ENCODE measurements at regions not wholly inside any gene's neighbourhood (a gene's known extent, or its start where the extent isn't known, plus 50 kb on each side); places are given as distances from the start of the nearest gene placed in this dataset.

DNA sequence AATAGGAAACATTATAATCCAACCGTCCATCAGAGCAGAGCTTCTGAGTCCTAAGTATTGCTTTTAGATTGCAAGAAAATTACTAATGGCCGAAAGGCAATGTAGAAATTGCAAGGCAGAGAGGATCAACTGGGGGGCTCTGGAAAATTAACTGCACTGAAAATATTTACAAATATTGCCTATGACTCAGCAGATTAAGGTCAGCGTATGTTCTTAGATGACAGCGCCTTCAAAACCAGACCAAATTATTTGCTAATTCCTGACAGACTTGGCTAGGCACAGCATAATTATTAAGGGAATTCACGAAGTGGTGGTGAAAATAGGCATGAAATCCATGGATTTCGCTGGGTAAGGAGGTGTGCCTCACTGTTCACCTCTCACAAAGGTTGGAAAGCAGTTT, 947.7 kb downstream of the TUSC7 start:
- Mint-ChIP-seq H3K27ac (no peak overlapping the region), H3K36me3 (no peaks in the 10 kb centered on the region), H3K9me3 (peaks cover 18% of the 10 kb centered on the region), H3K4me3 (no peak overlapping the region), H3K4me1 (no peaks in the 10 kb centered on the region)
- DNase-seq (ENCODE audit: low spot score in 2 of 2) (no peak), ATAC-seq (no peak)

DNA sequence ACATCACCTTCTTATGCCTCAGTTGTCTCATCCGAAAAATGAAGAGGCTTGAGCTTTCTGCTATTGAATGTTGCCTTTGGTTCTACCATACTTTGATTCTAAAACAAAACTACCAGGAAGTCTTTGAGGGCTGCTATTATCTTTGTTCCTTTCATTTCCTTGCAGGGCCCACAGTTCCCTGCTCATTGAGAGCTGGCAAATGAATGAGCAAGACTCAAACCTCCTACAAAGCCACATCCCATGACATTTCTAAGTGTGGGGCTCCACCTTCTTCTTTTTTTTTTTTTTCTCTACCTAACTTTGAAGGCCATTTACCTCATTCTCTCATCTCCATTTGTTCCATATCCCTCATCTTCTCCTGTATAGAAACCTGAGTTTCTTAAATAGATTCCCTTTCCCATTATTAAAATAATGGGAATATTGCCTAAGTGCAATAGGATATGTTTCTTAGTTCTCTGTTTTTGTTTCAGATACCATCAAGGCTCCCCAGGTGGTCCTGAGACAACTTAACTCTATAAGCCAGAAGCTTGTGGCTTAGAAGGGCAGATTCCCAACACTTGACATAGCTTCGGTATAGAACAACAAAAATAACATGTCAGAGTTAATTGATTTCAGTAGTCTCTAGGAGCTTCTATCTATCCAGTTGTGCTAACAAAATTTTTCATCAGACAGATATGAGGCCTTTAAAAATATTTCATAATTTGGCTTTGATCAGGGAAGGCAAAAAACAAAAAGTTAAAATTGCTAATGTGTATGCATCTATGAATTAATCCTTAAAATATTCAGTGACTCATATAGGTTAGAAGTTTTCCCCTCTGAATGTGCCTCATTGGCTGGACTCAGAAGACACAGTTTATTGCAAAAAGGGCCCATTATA, 951.6 kb downstream of the TUSC7 start:
- H3K36me3 Mint-ChIP-seq: no peaks in the 10 kb centered on the region
- peaks cover 17% of the 10 kb centered on the region for H3K9me3 Mint-ChIP-seq
- H3K4me3 Mint-ChIP-seq: no peak overlapping the region
- ATAC-seq (no peak), DNase-seq (ENCODE audit: low spot score in 2 of 2) (no peak)
- no peaks in the 10 kb centered on the region for H3K4me1 Mint-ChIP-seq
- no peak overlapping the region for H3K27ac Mint-ChIP-seq

DNA sequence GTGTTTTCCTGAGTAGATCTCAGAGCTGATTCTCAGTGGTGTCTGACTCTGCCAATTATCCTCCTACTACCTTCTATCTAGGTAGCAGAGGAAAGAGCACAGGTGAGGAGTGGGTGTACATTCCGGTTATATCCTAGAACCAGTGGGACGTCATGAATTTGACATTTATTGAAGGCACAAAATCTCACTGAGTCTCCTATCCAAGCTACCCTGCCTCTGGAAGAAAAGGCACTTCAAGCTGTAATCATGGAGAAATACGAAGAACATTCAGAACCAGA, 952.2 kb downstream of the TUSC7 start:
- no peaks in the 10 kb centered on the region for H3K36me3 Mint-ChIP-seq
- DNase-seq (ENCODE audit: low spot score in 2 of 2): no peak
- H3K9me3 Mint-ChIP-seq: peaks cover 17% of the 10 kb centered on the region
- no peak overlapping the region for H3K27ac Mint-ChIP-seq
- no peak overlapping the region for H3K4me3 Mint-ChIP-seq
- no peaks in the 10 kb centered on the region for H3K4me1 Mint-ChIP-seq
- no peak for ATAC-seq

DNA sequence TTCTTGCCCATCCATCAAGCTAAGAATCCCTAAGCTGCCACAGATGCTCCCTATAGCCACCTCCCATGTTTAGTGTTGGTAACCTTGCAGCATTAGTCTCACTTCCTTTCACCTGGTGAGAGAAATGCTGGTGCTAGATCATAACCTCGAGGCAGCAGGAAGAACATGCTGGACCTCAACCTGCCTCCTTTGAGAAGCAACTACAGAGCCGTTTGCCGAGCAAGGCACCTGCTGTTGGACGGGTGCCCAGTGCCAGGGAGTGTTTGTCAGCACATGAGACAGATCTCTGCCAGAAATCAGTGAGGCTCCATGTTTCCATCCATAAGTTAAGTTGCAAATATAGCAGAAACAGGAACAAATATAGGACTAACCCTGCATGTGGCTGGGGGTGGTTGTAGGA, 955.7 kb downstream of the TUSC7 start:
- Mint-ChIP-seq H3K36me3 (no peaks in the 10 kb centered on the region), H3K4me3 (no peak overlapping the region), H3K4me1 (no peaks in the 10 kb centered on the region), H3K9me3 (peaks cover 23% of the 10 kb centered on the region), H3K27ac (no peak overlapping the region)
- DNase-seq (ENCODE audit: low spot score in 2 of 2) (no peak), ATAC-seq (no peak)

DNA sequence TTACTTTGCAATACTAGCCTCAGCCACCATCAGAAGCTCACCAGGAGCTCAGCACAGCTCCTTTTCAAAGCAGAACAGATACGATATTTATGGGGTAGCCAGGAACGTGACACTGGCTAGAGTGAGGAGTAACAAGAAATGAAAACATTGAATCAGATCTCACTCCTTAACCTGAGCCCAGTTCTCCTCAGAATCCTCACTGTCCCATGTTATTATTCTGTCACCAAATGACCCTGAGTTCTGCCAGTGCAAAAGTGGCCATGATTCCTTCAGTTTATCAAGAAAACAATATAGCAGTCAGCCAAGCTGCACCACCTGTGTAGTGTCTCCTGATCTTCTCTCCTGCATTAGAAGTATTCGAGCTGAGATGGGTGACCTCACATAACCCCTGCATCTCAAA, 956.7 kb downstream of the TUSC7 start:
- Mint-ChIP-seq H3K27ac (no peak overlapping the region), H3K9me3 (peaks cover 25% of the 10 kb centered on the region), H3K4me3 (no peak overlapping the region), H3K4me1 (no peaks in the 10 kb centered on the region), H3K36me3 (no peaks in the 10 kb centered on the region)
- ATAC-seq: no peak
- DNase-seq (ENCODE audit: low spot score in 2 of 2): no peak

DNA sequence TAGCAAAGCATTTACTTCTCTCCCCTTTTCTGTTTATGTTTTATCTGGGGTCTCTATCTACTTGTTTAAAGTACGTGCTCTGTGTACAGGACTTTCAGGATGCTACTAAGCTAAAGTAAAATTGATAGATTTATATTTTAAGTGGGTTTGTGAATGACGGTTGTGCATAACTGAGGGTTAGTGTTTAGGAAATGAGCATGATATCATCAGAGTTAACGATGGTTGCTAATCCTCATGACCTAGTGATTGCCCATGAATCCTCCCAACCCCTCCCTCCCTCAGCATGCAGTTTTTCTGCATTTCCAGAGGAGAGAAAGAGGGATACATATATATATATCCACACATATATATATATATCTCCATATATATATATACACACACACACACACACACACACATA, 957.2 kb downstream of the TUSC7 start:
- Mint-ChIP-seq H3K27ac (no peak overlapping the region), H3K4me1 (no peaks in the 10 kb centered on the region), H3K36me3 (no peaks in the 10 kb centered on the region), H3K9me3 (peaks cover 27% of the 10 kb centered on the region), H3K4me3 (no peak overlapping the region)
- no peak for ATAC-seq
- DNase-seq (ENCODE audit: low spot score in 2 of 2): no peak

DNA sequence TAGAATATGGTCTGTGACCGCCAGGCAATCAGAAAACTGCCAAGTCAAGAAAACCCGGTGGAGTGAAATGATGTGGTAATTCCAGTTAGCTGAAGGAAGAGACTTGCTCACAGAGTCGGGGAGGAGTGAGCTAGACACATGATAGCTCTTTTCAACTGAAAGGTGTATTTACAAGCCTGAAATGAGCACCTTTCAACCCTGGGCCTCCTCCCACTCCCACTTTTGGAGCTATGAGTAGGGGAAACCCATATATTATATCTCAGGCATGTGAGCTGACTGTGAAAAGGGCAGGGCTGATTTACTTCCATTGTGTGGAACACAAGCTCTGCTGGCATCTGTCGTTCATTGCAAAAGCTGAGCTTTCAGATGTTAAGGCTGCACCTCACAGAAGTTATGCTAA, 960.2 kb downstream of the TUSC7 start:
- ATAC-seq (no peak), DNase-seq (ENCODE audit: low spot score in 2 of 2) (no peak)
- Mint-ChIP-seq H3K27ac (no peak overlapping the region), H3K36me3 (no peaks in the 10 kb centered on the region), H3K4me1 (no peaks in the 10 kb centered on the region), H3K9me3 (peaks cover 19% of the 10 kb centered on the region), H3K4me3 (no peak overlapping the region)

DNA sequence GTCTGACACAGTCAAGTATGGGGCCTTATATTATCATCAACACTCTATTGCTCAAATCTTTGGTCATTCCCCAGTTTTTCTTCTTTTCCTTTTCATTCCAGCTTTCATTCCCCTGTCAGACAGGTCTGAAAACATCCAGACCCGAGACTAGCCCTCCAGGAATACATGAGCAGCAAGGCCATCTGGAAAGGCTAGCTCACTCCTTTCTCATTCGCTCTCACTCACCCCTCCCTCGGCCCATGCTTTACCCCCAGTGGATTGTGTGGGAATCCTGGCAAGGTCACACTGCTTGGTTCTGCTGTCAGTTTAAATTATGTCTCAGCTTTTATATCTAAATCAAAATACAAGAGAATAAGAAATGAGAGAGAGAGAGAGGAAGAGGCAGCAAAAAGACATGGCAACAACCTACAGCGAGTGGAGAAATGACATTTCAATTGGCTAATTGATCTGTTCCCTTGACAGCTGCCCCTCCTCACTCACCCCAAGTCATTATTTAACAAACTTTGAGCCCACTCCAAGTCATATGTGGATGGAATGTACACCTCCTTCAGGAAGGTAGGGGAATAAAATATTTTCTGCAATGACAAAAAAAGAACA, 962.2 kb downstream of the TUSC7 start:
- no peak overlapping the region for H3K27ac Mint-ChIP-seq
- no peaks in the 10 kb centered on the region for H3K36me3 Mint-ChIP-seq
- no peak for DNase-seq (ENCODE audit: low spot score in 2 of 2)
- no peaks in the 10 kb centered on the region for H3K4me1 Mint-ChIP-seq
- no peak for ATAC-seq
- peaks cover 16% of the 10 kb centered on the region for H3K9me3 Mint-ChIP-seq
- H3K4me3 Mint-ChIP-seq: no peak overlapping the region

DNA sequence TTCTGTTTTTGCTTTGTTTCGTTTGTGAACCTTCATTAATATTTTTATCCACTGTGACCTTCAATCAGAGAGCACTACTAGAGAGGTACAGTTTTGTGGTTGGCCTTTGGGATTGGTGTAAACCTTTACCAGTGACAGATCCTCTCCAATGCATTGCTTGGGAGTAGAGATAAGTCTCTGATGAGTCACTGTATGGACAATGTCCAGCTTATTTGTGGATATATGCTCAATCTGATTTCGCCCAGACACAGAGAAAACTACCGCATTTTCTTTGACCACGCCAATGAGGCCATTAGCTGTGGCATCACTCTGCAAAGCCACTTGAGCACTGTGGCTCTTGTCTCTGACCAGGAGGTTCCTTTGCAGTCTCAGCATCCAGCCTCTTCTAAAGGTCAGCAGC, 964.7 kb downstream of the TUSC7 start:
- no peak overlapping the region for H3K4me3 Mint-ChIP-seq

DNA sequence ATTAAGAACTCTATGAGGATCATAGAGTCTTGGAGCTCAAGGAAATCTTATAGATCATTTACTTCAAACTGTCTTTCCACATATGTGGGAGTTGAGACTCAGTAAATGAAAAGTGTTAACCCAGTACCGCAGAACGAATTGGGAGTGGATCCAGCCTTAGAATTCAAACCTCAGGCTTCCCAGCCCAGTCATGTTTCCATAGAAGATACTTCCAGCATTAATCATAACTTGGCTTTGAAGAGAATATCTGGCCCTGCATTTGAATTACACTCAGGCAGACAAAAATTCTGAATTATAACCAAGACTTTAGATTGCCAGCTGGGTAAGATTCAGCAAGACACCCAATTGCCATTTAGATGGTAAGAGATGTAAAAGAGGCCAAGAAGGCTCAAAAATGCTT, 972.0 kb downstream of the TUSC7 start:
- DNase-seq (ENCODE audit: low spot score in 2 of 2): no peak
- no peak overlapping the region for H3K4me3 Mint-ChIP-seq

More for the DNA sequence above, 964.7 kb downstream of the TUSC7 start:
- ATAC-seq (no peak), DNase-seq (ENCODE audit: low spot score in 2 of 2) (no peak)
- Mint-ChIP-seq H3K4me1 (no peaks in the 10 kb centered on the region), H3K9me3 (peaks cover 13% of the 10 kb centered on the region), H3K27ac (no peak overlapping the region), H3K36me3 (no peaks in the 10 kb centered on the region)

DNA sequence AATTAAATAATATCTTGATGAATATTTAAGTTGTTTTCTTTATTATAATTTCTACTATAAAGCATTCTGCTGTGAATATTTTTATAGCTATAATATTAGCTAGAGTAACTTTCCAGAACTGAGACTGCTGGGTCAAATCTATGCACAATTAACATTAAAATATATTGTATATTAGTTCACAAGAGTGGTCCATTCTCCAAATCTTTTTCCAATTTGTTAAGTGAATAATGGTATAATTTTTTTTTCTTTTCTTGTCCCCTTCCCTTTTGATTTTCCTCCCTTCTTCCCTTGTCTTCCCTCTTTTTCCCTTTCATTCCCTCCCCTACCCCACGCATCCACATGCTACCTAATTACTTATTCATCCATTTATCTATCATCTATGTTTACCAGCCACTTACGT, 977.5 kb downstream of the TUSC7 start:
- DNase-seq (ENCODE audit: low spot score in 2 of 2) (no peak), ATAC-seq (no peak)
- Mint-ChIP-seq H3K27ac (no peak overlapping the region), H3K9me3 (peaks cover 6% of the 10 kb centered on the region), H3K4me1 (no peaks in the 10 kb centered on the region), H3K36me3 (no peaks in the 10 kb centered on the region), H3K4me3 (no peak overlapping the region)

More for the DNA sequence above, 972.0 kb downstream of the TUSC7 start:
- Mint-ChIP-seq H3K9me3 (peaks cover 10% of the 10 kb centered on the region), H3K36me3 (no peaks in the 10 kb centered on the region), H3K4me1 (no peaks in the 10 kb centered on the region), H3K27ac (no peak overlapping the region)
- no peak for ATAC-seq

DNA sequence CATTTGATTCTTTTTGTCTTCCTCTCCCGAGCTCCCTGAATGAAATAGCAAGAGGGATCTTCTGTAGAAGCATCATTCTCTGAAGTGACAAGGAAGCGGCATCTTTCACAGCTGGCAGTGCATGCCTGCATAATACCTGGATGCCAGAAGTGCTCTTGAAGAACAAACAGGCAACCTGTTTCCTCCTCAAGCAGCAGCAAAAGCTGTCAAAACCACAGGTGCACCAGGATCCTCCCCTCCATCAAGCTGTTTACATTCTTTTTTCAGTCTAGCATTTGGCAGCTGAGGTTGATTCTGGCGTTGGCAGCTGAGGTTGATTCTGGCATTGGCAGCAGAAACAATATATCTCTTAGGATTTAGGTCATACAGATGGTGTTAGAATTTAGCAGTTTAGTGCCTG, 979.0 kb downstream of the TUSC7 start:
- Mint-ChIP-seq H3K36me3 (no peaks in the 10 kb centered on the region), H3K9me3 (peaks cover 9% of the 10 kb centered on the region), H3K4me3 (no peak overlapping the region), H3K27ac (no peak overlapping the region), H3K4me1 (no peaks in the 10 kb centered on the region)
- ATAC-seq (no peak), DNase-seq (ENCODE audit: low spot score in 2 of 2) (no peak)

DNA sequence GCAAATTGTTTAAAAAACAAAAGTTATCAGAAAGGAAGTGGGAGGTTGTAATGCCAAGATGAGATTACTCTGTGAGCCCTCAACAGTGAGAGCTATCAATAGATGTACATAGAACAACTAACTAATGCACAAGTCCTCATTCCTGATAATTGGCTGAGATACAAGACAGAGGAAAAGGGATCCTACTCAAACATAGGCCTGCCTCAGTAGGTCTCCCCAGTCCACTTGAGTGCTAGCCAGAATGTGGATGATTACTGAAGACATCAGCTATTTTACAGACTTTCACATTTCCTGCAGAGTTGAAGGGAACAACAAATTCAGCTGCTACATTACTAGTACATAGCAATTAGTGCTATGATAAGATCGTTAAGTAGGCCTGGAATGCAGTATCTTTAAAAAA, 981.9 kb downstream of the TUSC7 start:
- Mint-ChIP-seq H3K9me3 (peaks cover 15% of the 10 kb centered on the region), H3K4me3 (no peak overlapping the region), H3K36me3 (no peaks in the 10 kb centered on the region), H3K4me1 (no peaks in the 10 kb centered on the region), H3K27ac (no peak overlapping the region)
- ATAC-seq (no peak), DNase-seq (ENCODE audit: low spot score in 2 of 2) (no peak)

DNA sequence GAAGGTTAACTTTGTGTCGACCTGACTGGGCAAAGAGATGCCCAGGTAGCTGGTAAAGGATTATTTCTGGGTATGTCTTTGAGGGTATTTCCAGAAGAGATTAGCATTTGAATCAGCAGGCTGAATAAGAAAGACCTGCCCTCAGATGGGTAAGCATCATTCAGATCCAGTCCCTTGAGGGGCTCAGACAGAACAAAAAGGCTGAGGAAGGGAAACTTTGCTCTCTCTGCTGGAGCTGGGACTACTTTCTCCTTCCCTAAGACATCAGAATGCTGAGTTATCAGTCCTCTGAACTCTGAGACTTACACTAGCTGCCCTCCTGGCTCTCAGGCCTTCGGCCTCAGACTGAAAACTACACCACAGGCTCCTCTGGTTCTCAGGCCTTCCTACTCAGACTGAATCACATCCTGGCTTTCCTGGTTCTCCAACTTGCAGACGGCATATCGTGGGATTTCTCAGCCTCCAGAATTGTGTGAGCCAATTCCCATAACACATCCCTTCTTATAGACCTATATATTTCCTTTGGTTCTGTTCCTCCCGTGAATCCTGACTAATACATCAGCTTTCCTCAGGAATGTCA, 982.9 kb downstream of the TUSC7 start:
- Mint-ChIP-seq H3K4me3 (no peak overlapping the region), H3K36me3 (no peaks in the 10 kb centered on the region), H3K9me3 (peaks cover 15% of the 10 kb centered on the region), H3K4me1 (no peaks in the 10 kb centered on the region), H3K27ac (no peak overlapping the region)
- ATAC-seq (no peak), DNase-seq (ENCODE audit: low spot score in 2 of 2) (no peak)

DNA sequence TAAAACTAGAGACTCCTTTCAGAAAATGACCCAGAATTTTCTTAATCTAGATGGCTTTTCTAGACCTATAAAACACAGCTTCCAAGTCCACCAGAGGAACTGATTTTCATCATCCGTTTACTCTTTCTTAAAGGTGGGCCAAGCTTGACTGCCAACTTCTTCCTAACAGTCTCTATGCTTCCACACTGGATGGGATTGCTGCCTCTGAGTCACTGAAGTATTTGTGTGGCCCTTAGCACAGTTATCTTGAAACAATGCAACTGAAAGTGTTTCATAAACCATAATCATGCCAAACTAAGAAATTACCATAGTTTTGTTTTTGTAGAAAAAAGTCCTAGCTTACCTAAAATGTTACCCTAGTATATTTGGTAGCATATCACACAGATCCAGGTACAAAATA, 985.7 kb downstream of the TUSC7 start:
- Mint-ChIP-seq H3K4me3 (no peak overlapping the region), H3K9me3 (peaks cover 17% of the 10 kb centered on the region), H3K36me3 (no peaks in the 10 kb centered on the region), H3K4me1 (no peaks in the 10 kb centered on the region), H3K27ac (no peak overlapping the region)
- DNase-seq (ENCODE audit: low spot score in 2 of 2) (no peak), ATAC-seq (no peak)

All from stimulated activated effector memory CD8-positive, alpha-beta T cell treated with anti-CD3 and anti-CD28 coated beads, Interleukin-12 subunit alpha, Interleukin-12 subunit beta, amount 100 ng/mL, for 72 hours (primary cell).